Mesothelial cell of epicardium (in vitro differentiated cells): ENCODE measurements at regions not wholly inside any gene's neighbourhood (a gene's known extent, or its start where the extent isn't known, plus 50 kb on each side); places are given as distances from the start of the nearest gene placed in this dataset.

Experiments
- DNase-seq, 2 experiments: peaks; one replicate each; pipeline ENCODE4 v3.0.0; 2021; ENCODE audit warnings: low spot score in 2 of 2; ENCODE audit not compliant: unreplicated experiment in 2 of 2
- H3K27ac Mint-ChIP-seq: 2 replicates; pipeline ENCODE4 v1.8.0; 2021; ENCODE audit warnings: mixed read lengths
- H3K27me3 Mint-ChIP-seq: 2 replicates; pipeline ENCODE4 v1.8.0; 2021; ENCODE audit warnings: low read depth, mixed read lengths
- H3K36me3 Mint-ChIP-seq: 2 replicates; pipeline ENCODE4 v1.8.0; 2021; ENCODE audit warnings: mixed read lengths
- H3K4me1 Mint-ChIP-seq: 2 replicates; pipeline ENCODE4 v1.8.0; 2021; ENCODE audit warnings: mixed read lengths
- H3K4me3 Mint-ChIP-seq: 2 replicates; pipeline ENCODE4 v1.8.0; 2021; ENCODE audit warnings: mild to moderate bottlenecking, moderate library complexity, mixed read lengths
- H3K9me3 Mint-ChIP-seq: 2 replicates; pipeline ENCODE4 v1.8.0; 2021; ENCODE audit warnings: mixed read lengths
- CTCF ChIP-seq: fragments of 200-600 bp; sonication (generic); IDR thresholded peaks from one replicate; pipeline ENCODE4 v1.5.0; 2021; ENCODE audit warnings: antibody characterized with exemption; ENCODE audit not compliant: unreplicated experiment

- Mint-ChIP-seq H3K4me1 (no peaks in the 10 kb centered on the region), H3K9me3 (peaks cover 14% of the 10 kb centered on the region), H3K4me3 (no peak overlapping the region), H3K27ac (no peak overlapping the region), H3K36me3 (no peaks in the 10 kb centered on the region), H3K27me3 (no peaks in the 10 kb centered on the region)
- no peak for DNase-seq
- TF ChIP-seq CTCF: no peak
These were observed 98.4 kb upstream of the MANEA start for GRCh38 chr6:95478941-95479340.

DNA sequence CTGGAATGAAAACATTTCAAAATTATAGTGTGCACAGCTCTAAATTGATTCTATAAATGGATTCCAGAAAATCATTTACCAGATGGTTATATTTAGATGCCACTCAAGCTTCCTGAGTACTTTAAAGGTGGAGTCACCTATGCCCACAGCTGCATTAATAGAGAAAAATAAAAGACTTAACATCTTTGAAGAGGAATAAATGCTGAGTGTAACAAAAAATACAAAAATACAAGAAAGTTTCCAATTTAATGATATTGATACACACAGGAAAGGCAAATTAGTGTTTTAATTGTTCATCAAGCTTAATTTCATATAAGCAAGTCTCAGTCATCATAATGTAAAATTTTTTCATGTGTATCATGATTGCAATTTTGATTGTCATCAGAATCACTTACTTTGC, 89.5 kb upstream of the MANEA start:
- H3K36me3 Mint-ChIP-seq: no peaks in the 10 kb centered on the region
- no peak overlapping the region for H3K4me3 Mint-ChIP-seq
- H3K4me1 Mint-ChIP-seq: no peaks in the 10 kb centered on the region
- DNase-seq: no peak
- no peaks in the 10 kb centered on the region for H3K27me3 Mint-ChIP-seq
- no peak for TF ChIP-seq CTCF
- H3K9me3 Mint-ChIP-seq: no peaks in the 10 kb centered on the region
- H3K27ac Mint-ChIP-seq: no peak overlapping the region

DNA sequence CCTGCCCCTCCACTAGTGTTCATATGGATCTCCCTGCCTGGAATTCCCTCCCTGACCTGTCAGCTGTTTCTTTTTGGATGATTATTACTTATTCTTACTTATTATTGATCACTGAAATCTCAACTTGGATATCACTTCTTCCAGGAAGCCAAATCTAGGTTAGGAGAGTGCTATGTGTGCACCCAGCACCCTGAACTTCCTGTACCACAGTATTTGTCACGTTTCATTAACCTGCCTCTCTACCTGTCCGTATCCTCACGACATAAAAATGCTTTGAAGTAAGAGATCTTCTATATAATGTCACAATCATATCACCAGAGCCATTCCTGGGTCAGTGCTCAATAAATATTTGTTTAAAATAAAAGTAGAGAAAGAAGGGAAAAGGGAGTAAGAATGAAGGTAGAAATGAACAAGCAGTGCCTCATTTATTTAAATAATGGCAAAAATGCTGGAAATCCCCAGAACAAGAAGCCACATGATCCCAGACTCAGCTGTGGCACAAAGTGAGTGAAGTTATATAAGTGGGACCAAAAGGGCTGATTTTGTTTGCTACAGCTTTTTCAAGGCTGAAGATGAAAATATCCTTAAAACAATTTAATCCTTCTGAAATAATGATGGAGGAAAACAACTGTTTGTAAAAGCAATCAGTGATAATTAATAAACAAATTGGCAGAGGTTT, 88.0 kb upstream of the MANEA start:
- Mint-ChIP-seq H3K9me3 (no peaks in the 10 kb centered on the region), H3K4me1 (no peaks in the 10 kb centered on the region), H3K36me3 (no peaks in the 10 kb centered on the region), H3K27me3 (no peaks in the 10 kb centered on the region), H3K4me3 (no peak overlapping the region), H3K27ac (no peak overlapping the region)
- TF ChIP-seq CTCF: no peak
- DNase-seq: no peak

- Mint-ChIP-seq H3K27me3 (no peaks in the 10 kb centered on the region), H3K27ac (no peak overlapping the region), H3K9me3 (peaks cover 9% of the 10 kb centered on the region), H3K36me3 (no peaks in the 10 kb centered on the region), H3K4me3 (no peak overlapping the region), H3K4me1 (no peaks in the 10 kb centered on the region)
- DNase-seq: no peak
- no peak for TF ChIP-seq CTCF
These were observed 80.4 kb upstream of the MANEA start for GRCh38 chr6:95496769-95497426.

DNA sequence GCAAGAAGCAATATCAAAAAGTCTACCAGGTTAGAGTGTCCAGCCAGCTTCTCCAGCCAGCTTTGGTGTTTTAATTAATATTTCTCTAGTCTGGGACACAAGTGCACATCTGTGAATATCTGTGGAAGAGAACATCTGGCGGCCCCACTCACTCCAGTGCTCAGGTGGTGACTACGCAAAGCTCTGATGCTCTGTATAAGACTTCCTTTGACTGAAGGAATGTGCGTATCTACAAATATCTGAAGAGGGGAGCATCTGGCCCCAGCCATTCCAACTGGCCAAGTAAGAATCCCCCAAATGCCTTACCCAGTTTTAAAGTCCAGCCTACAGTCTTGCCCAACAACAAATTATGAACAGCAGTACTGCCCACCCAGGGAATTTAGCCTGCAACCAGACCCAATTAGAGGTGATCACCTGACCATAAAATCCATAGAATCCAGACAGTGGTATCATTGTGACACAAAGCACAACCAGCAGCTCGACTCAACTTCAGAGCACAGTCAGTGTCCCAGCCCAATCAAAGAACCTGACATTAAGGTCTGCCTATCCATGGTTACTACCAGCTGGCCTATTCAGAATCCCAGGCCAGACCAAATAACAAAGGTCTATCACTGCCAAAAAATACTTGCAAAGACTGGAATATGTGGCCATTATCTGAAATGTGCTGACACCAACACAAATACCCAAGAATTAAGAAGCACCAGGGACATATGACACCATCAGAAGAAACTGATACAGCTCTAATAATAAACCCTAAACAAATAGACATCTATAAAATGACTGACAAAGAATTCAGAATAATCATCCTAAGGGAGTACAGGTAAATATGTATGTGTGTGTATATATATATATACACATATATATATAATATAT, 76.1 kb upstream of the MANEA start:
- H3K4me3 Mint-ChIP-seq: no peak overlapping the region
- no peak for TF ChIP-seq CTCF
- H3K27me3 Mint-ChIP-seq: no peaks in the 10 kb centered on the region
- no peak for DNase-seq
- H3K4me1 Mint-ChIP-seq: no peaks in the 10 kb centered on the region
- H3K36me3 Mint-ChIP-seq: peaks cover 2% of the 10 kb centered on the region
- H3K9me3 Mint-ChIP-seq: peaks cover 28% of the 10 kb centered on the region
- H3K27ac Mint-ChIP-seq: no peak overlapping the region
